ENCODE measurements at regions not wholly inside any gene's neighbourhood (a gene's known extent, or its start where the extent isn't known, plus 50 kb on each side); places are given as distances from the start of the nearest gene placed in this dataset.
A peak's percentile ranks its signal among the peaks of the same experiment; 100 is the strongest.
"Not testable (repeated sequence)": the region's sequence is repeated elsewhere in the genome, so short reads cannot be mapped to it uniquely, and the experiment has no call there.

DNA sequence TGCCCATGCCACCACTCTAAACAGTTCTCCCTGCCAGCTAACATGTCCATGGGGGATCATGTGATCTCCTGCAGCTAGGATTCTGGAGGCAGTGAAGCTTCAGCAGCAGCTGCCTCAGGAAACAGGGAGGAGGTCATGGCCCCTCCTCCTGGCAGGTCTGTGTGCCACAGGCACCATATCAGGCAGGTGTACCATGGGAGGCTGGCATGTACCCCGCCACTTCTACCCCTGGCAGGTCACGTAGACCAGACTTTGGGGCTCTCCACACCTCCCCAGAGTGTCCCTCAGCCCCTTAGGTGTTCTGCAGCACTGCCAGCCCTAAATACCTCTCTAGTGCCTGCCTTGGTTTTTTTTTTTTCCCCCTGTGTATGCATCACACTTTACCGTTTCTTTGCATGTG, 110.5 kb upstream of the FAM47C start:
- Histone ChIP-seq H3K27ac (ENCODE audit: low read length) (no peak overlapping the region), H3K9ac (ENCODE audit: low read length) (no peak overlapping the region), H3K79me2 (ENCODE audit: low read length) (no peaks in the 10 kb centered on the region), H3K27me3 (replicated peaks; ENCODE audit: insufficient read depth, low read length) (no peaks in the 10 kb centered on the region), H3K9me2 (replicated peaks; ENCODE audit: insufficient read depth, low read length) (no peaks in the 10 kb centered on the region), H3K36me3 (replicated peaks; ENCODE audit: insufficient read depth, low read length) (no peaks in the 10 kb centered on the region), H3K4me1 (ENCODE audit: low read length) (no peaks in the 10 kb centered on the region), H3K4me2 (ENCODE audit: low read depth, low read length) (no peak overlapping the region), H3K9me3 (replicated peaks; ENCODE audit: insufficient read depth, low read length) (no peaks in the 10 kb centered on the region), H3F3A (ENCODE audit: insufficient read depth, low read length) (no peaks in the 10 kb centered on the region), H3K4me3 (ENCODE audit: low read length) (no peak overlapping the region), H2AFZ (ENCODE audit: low read length) (no peak overlapping the region), H4K20me1 (ENCODE audit: insufficient read depth, low read length) (no peaks in the 10 kb centered on the region)
- TF ChIP-seq, protein P1, sequence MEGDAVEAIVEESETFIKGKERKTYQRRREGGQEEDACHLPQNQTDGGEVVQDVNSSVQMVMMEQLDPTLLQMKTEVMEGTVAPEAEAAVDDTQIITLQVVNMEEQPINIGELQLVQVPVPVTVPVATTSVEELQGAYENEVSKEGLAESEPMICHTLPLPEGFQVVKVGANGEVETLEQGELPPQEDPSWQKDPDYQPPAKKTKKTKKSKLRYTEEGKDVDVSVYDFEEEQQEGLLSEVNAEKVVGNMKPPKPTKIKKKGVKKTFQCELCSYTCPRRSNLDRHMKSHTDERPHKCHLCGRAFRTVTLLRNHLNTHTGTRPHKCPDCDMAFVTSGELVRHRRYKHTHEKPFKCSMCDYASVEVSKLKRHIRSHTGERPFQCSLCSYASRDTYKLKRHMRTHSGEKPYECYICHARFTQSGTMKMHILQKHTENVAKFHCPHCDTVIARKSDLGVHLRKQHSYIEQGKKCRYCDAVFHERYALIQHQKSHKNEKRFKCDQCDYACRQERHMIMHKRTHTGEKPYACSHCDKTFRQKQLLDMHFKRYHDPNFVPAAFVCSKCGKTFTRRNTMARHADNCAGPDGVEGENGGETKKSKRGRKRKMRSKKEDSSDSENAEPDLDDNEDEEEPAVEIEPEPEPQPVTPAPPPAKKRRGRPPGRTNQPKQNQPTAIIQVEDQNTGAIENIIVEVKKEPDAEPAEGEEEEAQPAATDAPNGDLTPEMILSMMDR (IDR thresholded peaks at IDR 0.05; ENCODE audit: low read length): no peak
- TF ChIP-seq EZH2phosphoT487 (IDR thresholded peaks at IDR 0.05; ENCODE audit: low read length) (no peak), EZH2 (optimal IDR thresholded peaks at IDR 0.05; ENCODE audit: low read depth, low read length) (no peak)
- no peak for DNase-seq

DNA sequence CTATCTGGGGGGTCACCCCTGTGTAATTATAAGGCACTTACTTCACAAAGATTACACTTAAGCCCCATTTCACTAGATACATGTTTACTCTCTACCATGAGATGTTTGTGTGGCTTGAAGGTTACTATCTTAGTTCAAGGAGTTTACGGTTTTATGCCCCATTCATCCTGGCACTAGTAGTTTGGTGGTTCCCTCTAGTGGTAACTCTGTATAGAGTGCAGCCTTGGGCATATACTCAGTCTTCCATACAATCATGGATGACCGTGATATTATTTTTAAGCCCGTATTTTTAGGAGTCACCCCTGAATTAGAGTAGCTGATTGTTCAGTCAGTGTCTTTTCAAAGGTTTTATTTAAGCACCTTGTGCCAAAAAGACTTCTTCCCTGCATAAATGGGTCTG, 109.9 kb upstream of the FAM47C start:
- H3K36me3 ChIP-seq (replicated peaks; ENCODE audit: insufficient read depth, low read length): no peaks in the 10 kb centered on the region
- no peaks in the 10 kb centered on the region for H3K9me2 ChIP-seq (replicated peaks; ENCODE audit: insufficient read depth, low read length)
- no peaks in the 10 kb centered on the region for H3K4me1 ChIP-seq (ENCODE audit: low read length)
- H3K9ac ChIP-seq (ENCODE audit: low read length): no peak overlapping the region
- H3F3A ChIP-seq (ENCODE audit: insufficient read depth, low read length): no peaks in the 10 kb centered on the region
- TF ChIP-seq EZH2 (optimal IDR thresholded peaks at IDR 0.05; ENCODE audit: low read depth, low read length): no peak
- TF ChIP-seq, protein P1 (IDR thresholded peaks at IDR 0.05; ENCODE audit: low read length): peak; percentile 38
- no peak overlapping the region for H3K27ac ChIP-seq (ENCODE audit: low read length)
- DNase-seq: no peak
- H3K27me3 ChIP-seq (replicated peaks; ENCODE audit: insufficient read depth, low read length): no peaks in the 10 kb centered on the region
- H2AFZ ChIP-seq (ENCODE audit: low read length): no peak overlapping the region
- no peak overlapping the region for H3K4me2 ChIP-seq (ENCODE audit: low read depth, low read length)
- no peak overlapping the region for H3K4me3 ChIP-seq (ENCODE audit: low read length)
- no peaks in the 10 kb centered on the region for H4K20me1 ChIP-seq (ENCODE audit: insufficient read depth, low read length)
- H3K79me2 ChIP-seq (ENCODE audit: low read length): no peaks in the 10 kb centered on the region
- no peaks in the 10 kb centered on the region for H3K9me3 ChIP-seq (replicated peaks; ENCODE audit: insufficient read depth, low read length)

DNA sequence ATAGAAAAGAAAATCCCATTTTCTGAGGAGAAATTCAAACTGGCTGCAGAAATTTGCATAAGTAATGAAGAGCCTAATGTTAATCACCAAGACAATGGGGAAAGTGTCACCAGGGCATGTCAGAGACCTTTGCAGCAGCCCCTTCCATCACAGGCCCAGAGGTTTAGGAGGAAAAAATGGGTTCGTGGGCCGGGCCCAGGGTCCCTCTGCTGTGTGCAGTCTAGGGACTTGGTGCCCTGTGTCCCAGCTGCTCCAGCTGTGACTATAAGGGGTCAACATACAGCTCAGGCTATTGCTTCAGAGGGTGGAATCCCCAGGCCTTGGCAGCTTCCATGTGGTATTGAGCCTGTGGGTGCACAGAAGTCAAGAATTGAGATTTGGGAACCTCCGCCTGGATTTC, 103.6 kb upstream of the FAM47C start:
- H3K4me1 ChIP-seq (ENCODE audit: low read length); H3F3A ChIP-seq (ENCODE audit: insufficient read depth, low read length); H3K9me3 ChIP-seq (replicated peaks; ENCODE audit: insufficient read depth, low read length); H3K9me2 ChIP-seq (replicated peaks; ENCODE audit: insufficient read depth, low read length); H2AFZ ChIP-seq (ENCODE audit: low read length); H3K79me2 ChIP-seq (ENCODE audit: low read length); H3K9ac ChIP-seq (ENCODE audit: low read length); H3K4me3 ChIP-seq (ENCODE audit: low read length); H3K27me3 ChIP-seq (replicated peaks; ENCODE audit: insufficient read depth, low read length); H3K27ac ChIP-seq (ENCODE audit: low read length); DNase-seq; H3K4me2 ChIP-seq (ENCODE audit: low read depth, low read length); H3K36me3 ChIP-seq (replicated peaks; ENCODE audit: insufficient read depth, low read length); H4K20me1 ChIP-seq (ENCODE audit: insufficient read depth, low read length): not testable (repeated sequence)

DNA sequence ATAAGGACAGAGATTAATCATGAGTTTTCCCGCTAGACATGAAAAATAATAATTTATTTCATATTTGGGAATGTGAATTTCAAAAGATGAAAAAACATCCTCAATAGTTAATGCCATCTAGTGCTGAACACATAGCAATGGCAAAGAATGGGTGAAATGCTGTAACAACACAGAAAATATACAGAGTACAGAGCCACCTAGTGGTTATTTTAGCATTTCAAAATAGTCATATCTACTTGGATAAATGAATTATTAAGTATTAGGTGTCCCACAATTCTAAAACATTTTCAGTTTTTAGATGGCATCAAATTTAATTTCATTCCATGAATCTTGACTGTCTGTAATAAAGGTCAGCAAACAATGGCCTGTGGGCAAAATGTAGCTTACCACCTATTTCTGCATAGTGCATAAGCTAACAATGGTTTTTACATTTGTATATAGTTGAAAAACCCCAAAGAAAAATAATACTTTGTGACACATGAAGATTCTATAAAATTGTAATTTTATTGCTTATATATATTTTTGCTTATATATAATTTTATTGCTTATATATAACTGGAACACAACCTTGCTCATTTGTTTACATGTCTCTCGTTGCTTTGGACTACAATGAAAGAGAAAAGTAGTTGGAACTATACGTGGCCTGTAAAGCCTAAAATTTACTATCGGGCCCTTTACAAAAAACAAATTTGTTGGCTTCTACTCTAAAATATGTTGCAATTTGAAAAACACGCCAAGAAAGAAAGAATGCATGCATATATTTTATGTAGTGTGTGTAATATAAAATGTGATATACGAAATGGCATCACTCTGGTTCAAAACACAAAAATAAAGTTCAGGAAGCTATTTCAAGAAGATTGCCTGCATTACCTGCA, 99.1 kb upstream of the FAM47C start:
- Histone ChIP-seq H3F3A (ENCODE audit: insufficient read depth, low read length) (no peaks in the 10 kb centered on the region), H2AFZ (ENCODE audit: low read length) (no peak overlapping the region), H3K27me3 (replicated peaks; ENCODE audit: insufficient read depth, low read length) (no peaks in the 10 kb centered on the region), H3K9ac (ENCODE audit: low read length) (no peak overlapping the region), H3K9me2 (replicated peaks; ENCODE audit: insufficient read depth, low read length) (no peaks in the 10 kb centered on the region), H4K20me1 (ENCODE audit: insufficient read depth, low read length) (no peaks in the 10 kb centered on the region), H3K4me1 (ENCODE audit: low read length) (no peaks in the 10 kb centered on the region), H3K4me3 (ENCODE audit: low read length) (no peak overlapping the region), H3K36me3 (replicated peaks; ENCODE audit: insufficient read depth, low read length) (no peaks in the 10 kb centered on the region), H3K4me2 (ENCODE audit: low read depth, low read length) (no peak overlapping the region), H3K27ac (ENCODE audit: low read length) (no peak overlapping the region), H3K9me3 (replicated peaks; ENCODE audit: insufficient read depth, low read length) (no peaks in the 10 kb centered on the region), H3K79me2 (ENCODE audit: low read length) (no peaks in the 10 kb centered on the region)
- no peak for TF ChIP-seq EZH2 (optimal IDR thresholded peaks at IDR 0.05; ENCODE audit: low read depth, low read length)
- TF ChIP-seq EZH2phosphoT487 (IDR thresholded peaks at IDR 0.05; ENCODE audit: low read length): no peak
- TF ChIP-seq, protein P1 (IDR thresholded peaks at IDR 0.05; ENCODE audit: low read length): peak; percentile 57
- DNase-seq: peak; percentile 21
